NCI-H2081 (cell line): ENCODE measurements at regions not wholly inside any gene's neighbourhood (a gene's known extent, or its start where the extent isn't known, plus 50 kb on each side); places are given as distances from the start of the nearest gene placed in this dataset.
A peak's percentile ranks its signal among the peaks of the same experiment; 100 is the strongest.

ENCODE experiments used
- DNase-seq, 2 experiments: peaks; one replicate each; lab custom pipeline; 2025; lab: John Stamatoyannopoulos, UW

- peak in 1 of 2 experiments; percentile 24 for DNase-seq
Measured at GRCh38 chr11:116473206-116473769, 299.5 kb downstream of the BUD13 start.

DNA sequence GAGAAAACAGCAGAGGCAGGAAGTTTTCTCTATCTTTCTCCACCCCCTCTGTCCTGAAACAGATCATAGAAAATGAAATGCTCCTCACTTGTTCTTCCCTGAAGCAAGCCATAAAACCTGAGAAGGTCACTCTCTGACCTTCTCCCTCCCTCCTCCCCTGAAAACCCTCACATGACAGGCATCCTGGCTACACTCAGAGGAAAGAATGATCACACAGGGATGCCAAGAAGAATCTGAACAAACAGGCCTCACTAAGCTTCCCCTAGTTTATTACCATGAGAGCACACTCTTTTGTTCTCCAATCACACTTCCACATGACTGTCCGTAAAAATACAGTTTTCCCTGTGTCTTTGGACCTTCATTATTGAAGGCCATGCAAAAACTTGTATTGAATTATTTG lies 300.1 kb downstream of the BUD13 start:
- DNase-seq, result no peak

DNA sequence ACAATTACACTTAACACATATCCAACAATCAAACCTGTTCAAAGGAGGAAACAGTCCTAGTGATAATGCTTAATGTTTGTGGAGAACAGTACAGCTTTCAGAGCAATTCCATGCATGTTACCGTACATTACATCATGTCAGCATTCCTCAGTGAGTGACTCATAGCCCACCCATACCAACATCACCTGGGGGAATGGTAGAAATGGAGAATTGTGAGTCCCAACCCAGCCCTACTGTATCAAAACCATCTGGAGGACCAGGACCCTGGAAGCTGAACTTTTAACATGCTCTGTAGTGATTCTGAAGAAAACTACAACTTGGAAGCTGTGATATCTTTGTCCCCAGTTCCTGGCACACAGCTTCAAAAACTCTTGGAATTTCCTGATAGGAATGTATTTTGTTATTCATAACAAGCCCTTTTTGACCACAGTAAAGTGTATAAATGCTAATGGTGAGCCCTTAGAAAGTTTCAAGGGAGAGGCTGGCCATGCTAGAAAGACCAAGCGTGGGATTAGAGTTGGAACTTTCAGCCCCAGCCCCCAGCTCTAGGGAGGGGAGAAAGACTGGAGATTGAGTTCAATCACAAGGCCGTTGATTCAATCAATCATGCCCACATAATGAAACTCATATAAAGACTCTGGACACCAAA lies 301.1 kb downstream of the BUD13 start:
- DNase-seq, result no peak

DNA sequence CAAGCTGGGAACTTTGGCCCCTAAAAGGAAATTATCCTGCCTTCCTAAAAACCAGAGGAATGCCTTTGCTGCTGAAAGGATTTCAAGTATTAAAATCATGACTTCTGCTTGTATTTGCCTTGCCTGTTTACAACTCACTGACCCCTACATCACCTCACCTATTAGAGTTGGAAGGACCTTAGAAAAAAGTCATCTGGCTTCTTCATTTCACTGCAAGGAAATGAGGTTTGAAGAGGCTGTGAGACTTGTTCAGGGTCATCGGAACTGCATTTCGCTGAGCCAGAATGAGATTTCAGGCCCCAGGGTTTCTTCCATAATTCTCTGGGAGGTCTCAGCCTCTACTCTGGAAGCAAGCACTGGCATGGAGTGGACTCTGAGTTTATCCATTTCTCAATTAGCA lies 304.1 kb downstream of the BUD13 start:
- no peak for DNase-seq

GRCh38 chr11:116467823-116468222 lies 305.0 kb downstream of the BUD13 start:
- DNase-seq, result no peak

- no peak for DNase-seq
Measured at GRCh38 chr11:116466801-116467200, 306.0 kb downstream of the BUD13 start.

DNA sequence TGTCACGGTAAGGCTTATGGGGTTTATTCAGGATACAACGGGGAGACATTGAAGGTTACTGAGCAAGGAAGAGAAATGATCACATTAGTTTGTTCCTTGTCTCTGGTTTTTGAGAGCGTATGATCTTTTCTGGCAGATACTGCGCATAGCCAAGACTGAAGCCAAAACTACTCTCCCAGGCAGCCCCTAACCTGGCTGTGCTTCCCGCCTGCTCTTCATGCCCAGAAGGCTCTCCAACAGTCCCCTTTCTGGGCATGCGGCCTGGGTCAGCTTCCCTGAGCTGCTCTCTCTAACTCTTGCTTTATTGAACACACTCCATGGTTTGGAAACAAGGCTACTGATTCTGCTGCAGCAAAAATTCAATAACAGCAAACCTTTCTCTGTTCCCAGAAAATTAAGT lies 306.6 kb downstream of the BUD13 start:
- no peak for DNase-seq

DNA sequence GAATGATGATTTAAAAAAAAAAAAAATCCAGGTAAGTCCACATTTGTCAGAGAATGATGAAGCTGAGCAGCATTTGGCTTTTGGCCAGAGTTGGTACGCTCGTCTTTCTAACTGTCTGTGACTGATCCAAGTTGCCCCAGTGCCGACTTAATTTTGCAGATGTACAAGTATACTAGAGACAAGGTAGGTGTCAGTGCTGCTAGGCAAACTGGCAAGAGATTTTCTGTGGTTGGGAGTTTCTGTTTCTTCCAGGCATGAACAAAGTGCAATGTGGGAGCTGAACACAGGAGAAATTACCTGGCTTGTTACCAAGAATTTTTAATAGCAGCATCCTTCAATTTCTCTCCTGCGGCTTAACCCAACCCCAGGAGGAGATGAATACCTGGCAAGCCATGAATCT lies 307.7 kb downstream of the BUD13 start:
- peak in 1 of 2 experiments; percentile 32 for DNase-seq

DNA sequence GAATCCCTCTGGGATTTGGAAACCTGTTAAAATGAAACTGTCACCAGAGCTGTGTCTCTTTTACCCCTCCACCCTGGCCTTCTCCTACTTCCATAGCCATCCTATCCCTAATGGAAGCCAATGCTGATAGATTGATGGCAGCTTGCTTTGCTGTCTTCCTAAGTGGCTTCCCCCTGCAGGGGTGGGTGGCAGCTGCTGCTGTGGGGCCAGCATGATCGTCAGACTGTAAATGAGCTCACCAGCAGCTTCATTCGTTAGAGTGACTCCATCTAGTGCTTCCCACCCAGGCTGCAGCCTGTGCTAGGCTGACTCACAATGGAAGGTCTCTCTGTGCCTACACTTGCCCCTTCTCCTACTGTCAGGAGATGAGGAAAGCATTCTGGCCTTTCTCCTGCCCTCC lies 311.0 kb downstream of the BUD13 start:
- DNase-seq, result peak; percentile 57 to 81

DNA sequence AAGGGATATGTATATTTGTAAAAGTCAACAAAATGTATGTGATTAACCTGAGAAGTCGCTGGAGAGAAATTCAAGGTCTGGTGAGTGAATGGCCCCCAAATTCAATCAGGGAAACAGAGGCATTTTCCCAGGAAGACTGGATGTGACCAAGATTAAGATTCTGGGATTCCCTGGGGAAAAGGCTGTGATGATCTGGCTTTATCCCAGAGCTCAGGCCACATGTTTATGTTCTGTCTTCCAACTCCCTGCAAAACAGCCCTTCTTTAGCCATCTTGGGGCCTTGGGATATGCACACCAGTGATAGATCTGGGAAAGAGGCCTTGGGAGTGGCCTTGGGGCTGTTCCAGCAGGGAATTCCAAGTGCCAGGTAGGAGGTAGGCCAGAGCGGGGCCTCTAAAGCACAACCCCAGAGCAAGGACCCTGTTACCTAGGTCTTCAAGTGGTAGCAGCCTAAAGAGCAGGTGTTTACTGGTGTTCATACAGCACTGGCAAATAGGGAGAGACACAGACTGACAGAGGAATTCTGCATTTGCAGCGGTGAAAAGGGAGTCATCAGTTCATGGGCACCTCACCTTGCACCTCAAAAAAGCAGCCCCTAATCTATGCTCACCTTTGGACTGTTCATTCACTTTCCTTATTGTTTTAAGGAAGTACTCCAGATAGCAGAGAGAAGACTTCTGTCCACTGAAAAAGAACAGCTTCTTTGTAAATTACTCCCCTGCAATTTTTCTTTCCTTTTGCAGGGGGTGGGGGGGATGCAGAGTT lies 312.4 kb downstream of the BUD13 start:
- DNase-seq, result no peak

DNA sequence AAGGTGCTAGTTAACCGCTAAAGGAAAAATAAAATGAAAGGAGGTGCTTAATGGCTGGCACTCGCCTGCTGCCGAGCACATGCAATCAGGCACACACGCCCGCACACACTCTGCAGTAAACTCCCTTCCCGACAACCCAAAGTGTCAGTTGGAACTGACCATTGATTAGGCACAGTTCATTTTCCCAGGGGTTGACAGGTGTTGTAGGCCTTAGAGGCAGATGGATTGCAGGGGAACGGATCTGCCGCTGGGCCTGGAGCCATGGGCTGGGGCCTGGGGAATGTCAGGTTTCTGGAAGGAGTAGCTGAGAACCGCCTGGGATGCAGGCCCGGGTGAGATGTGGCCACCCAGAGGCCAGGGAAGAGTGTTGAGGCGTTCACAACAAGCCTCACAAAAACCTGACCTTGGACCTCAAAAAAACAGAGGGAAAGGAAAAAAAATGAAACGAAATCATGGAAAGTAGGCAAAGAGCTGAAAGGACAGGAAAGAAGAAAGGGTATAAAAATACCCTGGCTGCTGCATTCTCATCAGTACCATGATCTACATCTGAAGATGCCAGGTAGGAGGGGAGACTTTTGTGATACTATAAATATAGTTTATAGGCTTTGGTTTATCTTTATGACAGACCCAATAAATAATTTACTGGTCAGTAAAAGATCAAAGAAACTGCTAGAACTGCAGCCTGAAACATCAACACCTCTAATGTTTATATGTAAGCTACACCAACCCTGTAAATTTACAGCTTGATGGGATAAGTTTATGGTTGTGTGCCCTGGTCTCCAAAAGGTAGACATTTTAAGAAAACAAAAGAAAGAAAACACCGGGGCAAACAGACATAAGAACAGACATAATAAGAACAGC lies 313.4 kb downstream of the BUD13 start:
- DNase-seq, result no peak

DNA sequence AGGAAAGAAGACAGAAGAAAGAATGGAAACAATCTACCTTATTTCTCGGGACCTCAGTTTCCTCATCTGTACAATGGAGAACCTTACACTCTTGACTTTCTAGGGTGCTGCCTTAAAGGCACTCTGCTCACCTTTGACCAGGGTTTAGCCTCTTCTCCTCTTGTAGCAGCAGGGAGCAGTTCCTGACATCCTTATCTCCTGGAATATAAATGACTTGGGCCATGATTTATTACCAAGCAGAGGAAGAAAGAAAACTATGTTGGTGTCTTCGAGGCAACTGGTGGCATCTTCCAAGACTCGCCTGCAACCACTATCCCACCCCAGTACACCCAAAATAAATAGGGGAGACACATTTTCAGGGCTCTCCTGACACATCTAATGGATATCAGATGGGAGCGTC lies 314.2 kb downstream of the BUD13 start:
- DNase-seq, result no peak

- DNase-seq, result peak; percentile 56 to 82
Measured at GRCh38 chr11:116457336-116458007, 315.3 kb downstream of the BUD13 start.

GRCh38 chr11:116454951-116455350 lies 317.8 kb downstream of the BUD13 start:
- DNase-seq, result no peak

DNA sequence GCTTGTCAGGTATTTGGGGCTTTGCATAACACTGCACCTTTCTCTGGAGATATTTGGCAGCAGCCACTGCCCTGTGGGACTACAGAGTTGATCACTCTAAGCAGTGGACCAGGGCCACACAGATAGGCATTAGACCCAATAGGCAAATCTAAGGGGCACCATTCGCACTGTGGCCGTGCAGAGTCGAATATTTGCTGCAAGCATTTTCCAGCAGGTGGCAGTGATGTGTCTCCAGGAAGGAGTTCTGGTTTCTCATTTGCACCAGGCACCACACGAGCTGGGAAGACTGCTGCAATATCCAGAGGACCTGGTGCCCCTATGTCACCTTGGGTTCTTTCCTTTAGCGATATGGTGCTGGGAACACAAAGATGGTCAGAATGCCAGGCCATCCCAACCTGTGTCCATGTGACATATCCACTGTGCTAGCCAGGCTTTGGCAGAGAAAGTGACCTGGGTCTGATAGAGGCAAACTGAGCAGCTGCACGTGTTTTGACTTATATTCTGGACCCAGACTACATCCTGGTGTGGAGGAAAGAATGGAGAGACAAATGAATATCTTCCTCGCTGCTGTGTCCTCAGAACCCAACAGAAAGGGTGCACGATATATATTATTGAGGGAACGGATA lies 318.7 kb downstream of the BUD13 start:
- DNase-seq, result peak; percentile 69 to 89

DNA sequence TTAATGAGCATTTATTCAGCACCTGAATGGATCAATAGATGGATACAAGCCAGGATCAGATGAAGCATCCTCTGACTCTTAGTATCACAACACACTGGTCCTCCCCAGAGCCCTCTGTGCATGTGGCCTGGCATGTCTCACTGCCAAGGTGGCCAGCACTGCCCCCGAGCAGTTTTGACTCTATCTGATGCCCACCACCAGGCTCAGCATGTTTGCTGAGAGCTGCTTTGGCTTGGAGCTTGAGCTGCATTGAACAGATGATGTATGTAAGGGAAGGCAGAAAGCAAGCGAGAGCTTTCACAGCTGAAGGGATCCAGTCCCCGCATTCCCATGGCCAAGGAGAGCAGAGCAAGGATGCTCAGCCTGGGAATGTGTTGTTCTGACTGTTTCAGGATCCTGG lies 320.3 kb downstream of the BUD13 start:
- no peak for DNase-seq

GRCh38 chr11:116449522-116449921 lies 323.3 kb downstream of the BUD13 start:
- DNase-seq, result no peak

DNA sequence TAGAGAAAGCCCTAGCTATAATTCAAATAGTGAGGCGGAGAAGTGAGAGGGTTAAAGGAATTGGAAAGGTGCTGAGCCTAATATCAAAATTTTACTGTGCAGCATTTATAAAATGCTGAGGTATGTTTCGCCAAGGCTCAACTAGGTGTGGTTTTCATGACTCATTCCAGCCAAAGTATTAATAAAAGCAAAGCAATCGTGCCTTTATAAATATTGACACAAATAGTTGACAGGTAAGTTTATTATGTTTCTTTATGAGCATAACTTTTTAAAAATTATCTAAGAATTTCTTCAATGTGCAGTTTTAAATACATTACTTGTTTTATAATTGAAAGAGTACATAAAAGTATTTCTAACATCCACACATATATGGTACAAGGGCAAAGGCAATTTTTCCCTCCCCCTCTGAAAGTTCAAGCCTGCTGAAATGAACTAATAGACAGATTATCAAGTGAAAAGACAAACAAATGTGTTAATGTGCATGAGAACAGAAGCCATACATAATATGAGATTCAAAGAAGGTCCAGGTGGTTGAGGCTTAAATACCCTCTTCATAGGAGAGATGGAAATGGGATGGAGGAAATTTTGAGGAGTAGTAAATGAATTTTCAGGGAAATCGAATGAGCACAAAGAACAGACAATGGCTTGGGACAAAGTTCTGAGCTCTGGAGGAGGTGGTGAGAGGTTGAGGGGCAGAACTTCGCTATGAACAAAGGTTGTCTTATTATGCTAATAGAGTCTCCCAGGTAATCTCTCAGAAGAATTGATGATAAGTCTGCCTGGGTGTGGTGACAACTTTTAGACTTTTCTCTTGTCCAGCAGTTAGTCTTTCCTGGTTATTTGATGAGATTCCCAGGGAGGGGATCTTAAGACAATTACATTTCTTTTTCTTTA lies 326.5 kb downstream of the BUD13 start:
- no peak for DNase-seq

GRCh38 chr11:116445108-116446047 lies 327.4 kb downstream of the BUD13 start:
- DNase-seq, result peak; percentile 19 to 63
